Liver (tissue), 3 donors: ENCODE measurements at regions not wholly inside any gene's neighbourhood (a gene's known extent, or its start where the extent isn't known, plus 50 kb on each side); places are given as distances from the start of the nearest gene placed in this dataset.

Source experiments
- ATF3 ChIP-seq: IDR thresholded peaks from 2 replicates; pipeline ENCODE4 v1.6.1; 2016; ENCODE audit warnings: antibody characterized with exemption
- CTCF ChIP-seq: fragments of 150-350 bp; IDR thresholded peaks from 2 replicates; pipeline ENCODE4 v1.5.1; 2017; ENCODE audit warnings: improper control_type of control experiment, low read depth, low read length; ENCODE audit not compliant: missing input control
- GABPA ChIP-seq, 2 donors: IDR thresholded peaks in 1 of 2; conservative IDR thresholded peaks in 1 of 2; 2 replicates each; pipeline ENCODE4 v1.6.1; 2016; ENCODE audit warnings: antibody characterized with exemption in 2 of 2, mild to moderate bottlenecking in 1 of 2, moderate library complexity in 1 of 2
- HNF4G ChIP-seq: IDR thresholded peaks from 2 replicates; pipeline ENCODE4 v1.6.1; 2016; ENCODE audit warnings: antibody characterized with exemption
- MAX ChIP-seq: IDR thresholded peaks from 2 replicates; pipeline ENCODE4 v1.6.1; 2016; ENCODE audit warnings: antibody characterized with exemption
- REST ChIP-seq: IDR thresholded peaks from 2 replicates; pipeline ENCODE4 v1.6.1; 2016; ENCODE audit warnings: antibody characterized with exemption, mild to moderate bottlenecking
- SP1 ChIP-seq: IDR thresholded peaks from 2 replicates; pipeline ENCODE4 v1.6.1; 2018; ENCODE audit warnings: antibody characterized with exemption, mild to moderate bottlenecking
- YY1 ChIP-seq: IDR thresholded peaks from 2 replicates; pipeline ENCODE4 v1.6.1; 2016; ENCODE audit warnings: antibody characterized with exemption, mild to moderate bottlenecking
- ZBTB33 ChIP-seq: IDR thresholded peaks from 2 replicates; pipeline ENCODE4 v1.6.1; 2016; ENCODE audit warnings: antibody characterized with exemption
- donor health status: healthy.
- donor health status: healthy.

GRCh38 chr17:52827526-52827925, 669.0 kb upstream of the CA10 start:
- TF ChIP-seq GABPA (IDR thresholded peaks at IDR 0.05 in 1 of 2, conservative IDR thresholded peaks at IDR 0.05 in 1 of 2) = no peak
- no peak for TF ChIP-seq ATF3
- peak; percentile 26 for TF ChIP-seq MAX
- no peak for TF ChIP-seq CTCF
- no peak for TF ChIP-seq REST
- no peak for TF ChIP-seq SP1
- TF ChIP-seq ZBTB33 = no peak
- TF ChIP-seq YY1 = peak; percentile 64
- no peak for TF ChIP-seq HNF4G
